ENCODE measurements at regions not wholly inside any gene's neighbourhood (a gene's known extent, or its start where the extent isn't known, plus 50 kb on each side); places are given as distances from the start of the nearest gene placed in this dataset.

GRCh38 chr12:132389526-132390286 lies 60.3 kb upstream of the GALNT9 start:
- Histone ChIP-seq H3K4me3 (ENCODE audit: low read depth, low read length) (no peak overlapping the region), H3K4me1 (no peaks in the 10 kb centered on the region), H3K9me3 (no peaks in the 10 kb centered on the region), H3K27me3 (replicated peaks; ENCODE audit: control insufficient read depth, insufficient read depth, low read length) (peaks cover 2% of the 10 kb centered on the region), H3K36me3 (ENCODE audit: control insufficient read depth, insufficient read depth, low read length) (no peaks in the 10 kb centered on the region)
- no peaks in the 10 kb centered on the region for H3K4me1 Mint-ChIP-seq (ENCODE audit: low read depth, unreplicated experiment)
- intact Hi-C loops (cut with micrococcal nuclease; ENCODE audit: unreplicated experiment): no loop called here
- no peak for TF ChIP-seq CTCF (IDR thresholded peaks at IDR 0.05; ENCODE audit: insufficient read depth in 1 of 2, low read depth in 1 of 2, low read length in 1 of 2, severe bottlenecking in 1 of 2, unreplicated experiment in 1 of 2)
- no peaks in the 10 kb centered on the region for H3K36me3 Mint-ChIP-seq (ENCODE audit: insufficient read depth, unreplicated experiment)
- BruUV-seq (replicated peaks): no TSS peak
- H3K4me3 Mint-ChIP-seq (ENCODE audit: unreplicated experiment): no peak overlapping the region
- peaks cover 12% of the 10 kb centered on the region for H3K27me3 Mint-ChIP-seq (ENCODE audit: insufficient read depth, unreplicated experiment)
- ChIA-PET CTCF (interaction anchor here (0.7 kb wide), 1 partner anchor 24 kb away, joined by 3 read pairs; no protein-coding TSS in a partner anchor), POLR2A (no interaction called here)
- no peaks in the 10 kb centered on the region for H3K9me3 Mint-ChIP-seq (ENCODE audit: unreplicated experiment)
- no peak overlapping the region for H3K27ac Mint-ChIP-seq (ENCODE audit: unreplicated experiment)
- no peak for DNase-seq

GRCh38 chr12:132389026-132389425 lies 59.6 kb upstream of the GALNT9 start:
- Mint-ChIP-seq H3K4me1 (ENCODE audit: low read depth, unreplicated experiment) (no peaks in the 10 kb centered on the region), H3K4me3 (ENCODE audit: unreplicated experiment) (no peak overlapping the region), H3K36me3 (ENCODE audit: insufficient read depth, unreplicated experiment) (no peaks in the 10 kb centered on the region), H3K27ac (ENCODE audit: unreplicated experiment) (no peak overlapping the region), H3K9me3 (ENCODE audit: unreplicated experiment) (no peaks in the 10 kb centered on the region), H3K27me3 (ENCODE audit: insufficient read depth, unreplicated experiment) (peaks cover 12% of the 10 kb centered on the region)
- no TSS peak for BruUV-seq (replicated peaks)
- H3K9me3 ChIP-seq: no peaks in the 10 kb centered on the region
- no peaks in the 10 kb centered on the region for H3K36me3 ChIP-seq (ENCODE audit: control insufficient read depth, insufficient read depth, low read length)
- H3K27me3 ChIP-seq (replicated peaks; ENCODE audit: control insufficient read depth, insufficient read depth, low read length): peaks cover 2% of the 10 kb centered on the region
- no peak for DNase-seq
- H3K4me3 ChIP-seq (ENCODE audit: low read depth, low read length): no peak overlapping the region
- TF ChIP-seq CTCF (IDR thresholded peaks at IDR 0.05; ENCODE audit: insufficient read depth in 1 of 2, low read depth in 1 of 2, low read length in 1 of 2, severe bottlenecking in 1 of 2, unreplicated experiment in 1 of 2): no peak
- intact Hi-C loops (cut with micrococcal nuclease; ENCODE audit: unreplicated experiment): no loop called here
- POLR2A ChIA-PET: no interaction called here
- no peaks in the 10 kb centered on the region for H3K4me1 ChIP-seq
- CTCF ChIA-PET: no interaction called here

GRCh38 chr12:132388379-132389015 lies 59.1 kb upstream of the GALNT9 start:
- peaks cover 3% of the 10 kb centered on the region for H3K27me3 ChIP-seq (replicated peaks; ENCODE audit: control insufficient read depth, insufficient read depth, low read length)

More at GRCh38 chr12:132388379-132389015, 59.1 kb upstream of the GALNT9 start:
- CTCF ChIA-PET: no interaction called here
- Histone ChIP-seq H3K36me3 (ENCODE audit: control insufficient read depth, insufficient read depth, low read length) (no peaks in the 10 kb centered on the region), H3K9me3 (no peaks in the 10 kb centered on the region), H3K4me3 (ENCODE audit: low read depth, low read length) (no peak overlapping the region), H3K4me1 (no peaks in the 10 kb centered on the region)
- POLR2A ChIA-PET: no interaction called here
- Mint-ChIP-seq H3K9me3 (ENCODE audit: unreplicated experiment) (no peaks in the 10 kb centered on the region), H3K27me3 (ENCODE audit: insufficient read depth, unreplicated experiment) (peaks cover 12% of the 10 kb centered on the region), H3K4me1 (ENCODE audit: low read depth, unreplicated experiment) (no peaks in the 10 kb centered on the region), H3K4me3 (ENCODE audit: unreplicated experiment) (no peak overlapping the region), H3K27ac (ENCODE audit: unreplicated experiment) (no peak overlapping the region), H3K36me3 (ENCODE audit: insufficient read depth, unreplicated experiment) (no peaks in the 10 kb centered on the region)
- BruUV-seq (replicated peaks): no TSS peak
- no peak for DNase-seq
- no peak for TF ChIP-seq CTCF (IDR thresholded peaks at IDR 0.05; ENCODE audit: insufficient read depth in 1 of 2, low read depth in 1 of 2, low read length in 1 of 2, severe bottlenecking in 1 of 2, unreplicated experiment in 1 of 2)
- intact Hi-C loops (cut with micrococcal nuclease; ENCODE audit: unreplicated experiment): no loop called here

Measured in Caco-2 (cell line).